ENCODE measurements at regions not wholly inside any gene's neighbourhood (a gene's known extent, or its start where the extent isn't known, plus 50 kb on each side); places are given as distances from the start of the nearest gene placed in this dataset.

DNA sequence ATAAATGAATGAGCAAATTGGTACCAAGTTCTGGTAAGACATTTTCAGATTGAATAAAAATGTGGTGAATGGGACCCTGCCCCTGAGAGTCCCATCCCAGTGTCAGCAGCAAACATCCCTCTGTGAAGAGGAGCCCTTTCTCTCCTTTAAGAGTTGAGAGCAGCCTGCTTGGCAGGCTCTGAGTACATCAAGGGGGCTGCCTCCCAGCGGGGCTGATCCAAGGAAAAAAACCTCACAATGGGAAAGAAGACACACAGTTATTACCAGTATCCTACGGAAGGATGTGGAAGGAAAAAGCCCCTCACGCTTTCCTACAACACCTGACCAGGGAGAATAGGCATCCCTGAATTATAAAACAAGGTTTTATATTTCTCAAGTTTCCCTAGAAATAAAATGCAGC, 293.8 kb upstream of the B3GAT1 start:
- no peak for DNase-seq
- no peak overlapping the region for H3K4me2 ChIP-seq (ENCODE audit: insufficient read depth, insufficient read length, low read length)
- H3K14ac ChIP-seq (ENCODE audit: insufficient read depth, low read length): no peak overlapping the region
- H2AK5ac ChIP-seq (ENCODE audit: insufficient read length, low read length): no peak overlapping the region
- no peak overlapping the region for H3K56ac ChIP-seq (ENCODE audit: insufficient read length, low read depth, low read length)
- no peak overlapping the region for H4K8ac ChIP-seq (replicated peaks; ENCODE audit: insufficient read length, low read depth, low read length)
- H3K23ac ChIP-seq (ENCODE audit: insufficient read length, low read depth, low read length): no peak overlapping the region
- no peaks in the 10 kb centered on the region for H3K79me1 ChIP-seq (ENCODE audit: insufficient read depth, low read depth, low read length, poor library complexity, severe bottlenecking)
- Mint-ChIP-seq H3K27ac (no peak overlapping the region), H3K36me3 (ENCODE audit: insufficient read depth in 1 of 3, low read depth in 3 of 3) (no peaks in the 10 kb centered on the region), H3K9me3 (no peaks in the 10 kb centered on the region), H3K4me3 (no peak overlapping the region), H3K27me3 (ENCODE audit: low read depth) (peaks cover 8% of the 10 kb centered on the region), H3K4me1 (peaks cover under 1% of the 10 kb centered on the region in 2 experiments; a peak in 2 of 4 replicates)
- no peak overlapping the region for H2BK12ac ChIP-seq (ENCODE audit: insufficient read length, low read depth, low read length)
- WGBS (ENCODE audit: extremely low coverage, insufficient read length, low lambda C conversion rate): no CpG with 5 or more reads among the region's 3 CpGs
- no peak overlapping the region for H2BK15ac ChIP-seq (ENCODE audit: low read depth, low read length)
- no peak overlapping the region for H2AFZ ChIP-seq (ENCODE audit: low read length)
- no peaks in the 10 kb centered on the region for H3K79me2 ChIP-seq (ENCODE audit: insufficient read depth, low read length)
- H2BK120ac ChIP-seq (ENCODE audit: low read depth, low read length, poor library complexity, severe bottlenecking): no peak overlapping the region
- H3K27me3 ChIP-seq (ENCODE audit: insufficient read depth, low read length): no peaks in the 10 kb centered on the region
- no peak overlapping the region for H3K9ac ChIP-seq (ENCODE audit: extremely low read depth, insufficient read length, low read length)
- no peaks in the 10 kb centered on the region for H3K4me1 ChIP-seq (ENCODE audit: insufficient read depth, low read length)
- no peak overlapping the region for H3T11ph ChIP-seq (ENCODE audit: low read length)
- no peaks in the 10 kb centered on the region for H4K20me1 ChIP-seq (ENCODE audit: control insufficient read depth, insufficient read depth, insufficient read length)
- no peak overlapping the region for H2BK20ac ChIP-seq (ENCODE audit: low read depth, low read length, poor library complexity, severe bottlenecking)
- no peak overlapping the region for H4K5ac ChIP-seq (ENCODE audit: insufficient read length, low read depth, low read length)
- H2BK5ac ChIP-seq (ENCODE audit: insufficient read length, low read length): no peak overlapping the region
- H3K27ac ChIP-seq (ENCODE audit: insufficient read length, low read depth, low read length): no peak overlapping the region
- H3K4ac ChIP-seq (ENCODE audit: low read depth, low read length): no peak overlapping the region
- H4K91ac ChIP-seq (ENCODE audit: insufficient read length, low read depth, low read length): no peak overlapping the region
- TF ChIP-seq, protein P1, sequence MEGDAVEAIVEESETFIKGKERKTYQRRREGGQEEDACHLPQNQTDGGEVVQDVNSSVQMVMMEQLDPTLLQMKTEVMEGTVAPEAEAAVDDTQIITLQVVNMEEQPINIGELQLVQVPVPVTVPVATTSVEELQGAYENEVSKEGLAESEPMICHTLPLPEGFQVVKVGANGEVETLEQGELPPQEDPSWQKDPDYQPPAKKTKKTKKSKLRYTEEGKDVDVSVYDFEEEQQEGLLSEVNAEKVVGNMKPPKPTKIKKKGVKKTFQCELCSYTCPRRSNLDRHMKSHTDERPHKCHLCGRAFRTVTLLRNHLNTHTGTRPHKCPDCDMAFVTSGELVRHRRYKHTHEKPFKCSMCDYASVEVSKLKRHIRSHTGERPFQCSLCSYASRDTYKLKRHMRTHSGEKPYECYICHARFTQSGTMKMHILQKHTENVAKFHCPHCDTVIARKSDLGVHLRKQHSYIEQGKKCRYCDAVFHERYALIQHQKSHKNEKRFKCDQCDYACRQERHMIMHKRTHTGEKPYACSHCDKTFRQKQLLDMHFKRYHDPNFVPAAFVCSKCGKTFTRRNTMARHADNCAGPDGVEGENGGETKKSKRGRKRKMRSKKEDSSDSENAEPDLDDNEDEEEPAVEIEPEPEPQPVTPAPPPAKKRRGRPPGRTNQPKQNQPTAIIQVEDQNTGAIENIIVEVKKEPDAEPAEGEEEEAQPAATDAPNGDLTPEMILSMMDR (conservative IDR thresholded peaks at IDR 0.05): no peak
- H3K23me2 ChIP-seq (ENCODE audit: insufficient read length, low read depth, low read length, poor library complexity, severe bottlenecking): no peaks in the 10 kb centered on the region
- no peak overlapping the region for H3K18ac ChIP-seq (ENCODE audit: insufficient read length, low read depth, low read length)
- H3K9me3 ChIP-seq (ENCODE audit: control insufficient read depth, low read depth, low read length): no peaks in the 10 kb centered on the region
